NCI-H1105 (cell line): ENCODE measurements at regions not wholly inside any gene's neighbourhood (a gene's known extent, or its start where the extent isn't known, plus 50 kb on each side); places are given as distances from the start of the nearest gene placed in this dataset.

Experiments
- DNase-seq: peaks from one replicate; lab custom pipeline; 2025; lab: John Stamatoyannopoulos, UW

- DNase-seq: no peak
Observed at GRCh38 chr15:35857567-35858226, 311.7 kb upstream of the DPH6 start.

GRCh38 chr15:35858707-35859106 lies 312.7 kb upstream of the DPH6 start:
- DNase-seq: no peak

- no peak for DNase-seq
Observed at GRCh38 chr15:35863655-35864054, 317.7 kb upstream of the DPH6 start.

GRCh38 chr15:35867356-35867755 lies 321.4 kb upstream of the DPH6 start:
- DNase-seq: no peak

- DNase-seq: no peak
Observed at GRCh38 chr15:35871282-35871681, 325.3 kb upstream of the DPH6 start.

GRCh38 chr15:35871812-35872211 lies 325.8 kb upstream of the DPH6 start:
- DNase-seq: no peak

GRCh38 chr15:35872577-35872976 lies 326.6 kb upstream of the DPH6 start:
- no peak for DNase-seq

GRCh38 chr15:35874260-35874905 lies 328.4 kb upstream of the DPH6 start:
- DNase-seq: no peak

- DNase-seq: no peak
Observed at GRCh38 chr15:35876762-35877161, 330.8 kb upstream of the DPH6 start.

- no peak for DNase-seq
Observed at GRCh38 chr15:35880896-35881295, 334.9 kb upstream of the DPH6 start.

GRCh38 chr15:35885870-35886269 lies 339.9 kb upstream of the DPH6 start:
- no peak for DNase-seq

- no peak for DNase-seq
Observed at GRCh38 chr15:35886765-35887164, 340.8 kb upstream of the DPH6 start.

- no peak for DNase-seq
Observed at GRCh38 chr15:35888815-35889214, 342.9 kb upstream of the DPH6 start.

GRCh38 chr15:35907511-35907910 lies 361.5 kb upstream of the DPH6 start:
- no peak for DNase-seq

- DNase-seq: no peak
Observed at GRCh38 chr15:35909414-35909813, 363.4 kb upstream of the DPH6 start.

- DNase-seq: no peak
Observed at GRCh38 chr15:35910227-35910626, 364.3 kb upstream of the DPH6 start.

GRCh38 chr15:35911052-35911777 lies 365.2 kb upstream of the DPH6 start:
- no peak for DNase-seq

- no peak for DNase-seq
Observed at GRCh38 chr15:35912196-35912595, 366.2 kb upstream of the DPH6 start.

- DNase-seq: no peak
Observed at GRCh38 chr15:35914573-35914972, 368.6 kb upstream of the DPH6 start.

- DNase-seq: no peak
Observed at GRCh38 chr15:35921046-35921445, 375.1 kb upstream of the DPH6 start.

GRCh38 chr15:35925275-35926006 lies 379.5 kb upstream of the DPH6 start:
- DNase-seq: no peak

GRCh38 chr15:35926007-35926380 lies 380.0 kb upstream of the DPH6 start:
- DNase-seq: no peak

- no peak for DNase-seq
Observed at GRCh38 chr15:35928847-35929246, 382.9 kb upstream of the DPH6 start.
